H1 (cell line): ENCODE measurements at regions not wholly inside any gene's neighbourhood (a gene's known extent, or its start where the extent isn't known, plus 50 kb on each side); places are given as distances from the start of the nearest gene placed in this dataset.

Experiments used
- CTCF ChIA-PET: fragments of 300-600 bp; sonication (Branson Sonifier 250); formaldehyde crosslinking; loops from one replicate; lab custom pipeline; 2021; ENCODE audit not compliant: partially characterized antibody; lab: Charles Lee
- POLR2A ChIA-PET: fragments of 300-600 bp; sonication (Branson Sonifier 250); formaldehyde crosslinking; loops from one replicate; lab custom pipeline; 2021; ENCODE audit warnings: inconsistent platforms; ENCODE audit not compliant: partially characterized antibody; lab: Charles Lee
- DNase-seq, 2 experiments: peaks; one replicate each; pipeline versions ENCODE4 v3.0.0 to v3.0.0-alpha.2; 2010 to 2022; ENCODE audit warnings: low spot score in 2 of 2, low read depth in 1 of 2, mixed read lengths in 1 of 2
- FAIRE-seq: peaks from 2 replicates; lab custom pipeline; 2011; peaks lifted over from hg19 to GRCh38; lab: Jason Lieb, UNC
- H2AFZ ChIP-seq: 2 replicates; pipeline ENCODE4 v1.8.1; 2012; ENCODE audit warnings: low read length, inconsistent platforms
- H2AK5ac ChIP-seq: 2 replicates; pipeline ENCODE4 v1.6.1; 2013; ENCODE audit warnings: low read depth, low read length
- H2BK120ac ChIP-seq: replicated peaks from 2 replicates; pipeline ENCODE3; 2013; ENCODE audit warnings: low read depth, low read length, inconsistent platforms
- H2BK12ac ChIP-seq: 2 replicates; pipeline ENCODE4 v1.6.1; 2013; ENCODE audit warnings: low read depth, low read length
- H2BK15ac ChIP-seq: 2 replicates; pipeline ENCODE4 v1.6.1; 2013; ENCODE audit warnings: low read length
- H2BK20ac ChIP-seq: 2 replicates; pipeline ENCODE4 v1.6.1; 2013; ENCODE audit warnings: low read length
- H2BK5ac ChIP-seq: 2 replicates; pipeline ENCODE4 v1.6.1; 2013; ENCODE audit warnings: low read depth, low read length
- H3K14ac ChIP-seq: 2 replicates; pipeline ENCODE4 v1.6.1; 2013; ENCODE audit warnings: inconsistent platforms; ENCODE audit not compliant: insufficient read length
- H3K18ac ChIP-seq: 2 replicates; pipeline ENCODE4 v1.6.1; 2013; ENCODE audit warnings: low read length; ENCODE audit errors: extremely low read depth
- H3K23ac ChIP-seq: 2 replicates; pipeline ENCODE4 v1.6.1; 2013; ENCODE audit warnings: inconsistent platforms; ENCODE audit not compliant: insufficient read length
- H3K23me2 ChIP-seq: 2 replicates; pipeline ENCODE4 v1.6.1; 2013; ENCODE audit warnings: low read depth, low read length
- H3K27ac ChIP-seq: 2 replicates; pipeline ENCODE4 v1.6.1; 2011; ENCODE audit warnings: low read depth, low read length, inconsistent platforms
- H3K27me3 ChIP-seq, 4 experiments: replicated peaks in 1 of 4; 1 replicate in 1 of 4; 2 replicates in 3 of 4; pipeline versions ENCODE4 v1.6.1 to v1.8.1; 2011 to 2013; ENCODE audit warnings: low read length in 3 of 4, mild to moderate bottlenecking in 3 of 4, inconsistent platforms in 2 of 4, mixed read lengths in 2 of 4, moderate library complexity in 1 of 4; ENCODE audit not compliant: control insufficient read depth in 3 of 4, insufficient read depth in 3 of 4; ENCODE audit errors: extremely low read depth in 1 of 4
- H3K36me3 ChIP-seq, 4 experiments: 2 replicates each; pipeline versions ENCODE4 v1.6.1 to v1.8.1; 2011 to 2013; ENCODE audit warnings: mild to moderate bottlenecking in 4 of 4, low read length in 3 of 4, moderate library complexity in 2 of 4, control low read depth in 1 of 4, inconsistent platforms in 1 of 4; ENCODE audit not compliant: insufficient read depth in 4 of 4, control insufficient read depth in 2 of 4
- H3K4ac ChIP-seq: replicated peaks from 2 replicates; pipeline ENCODE3; 2013; ENCODE audit warnings: low read length, low read depth, mixed read lengths, inconsistent platforms; ENCODE audit not compliant: insufficient read length
- H3K4me1 ChIP-seq, 4 experiments: replicated peaks in 1 of 4; 1 replicate in 1 of 4; 2 replicates in 3 of 4; pipeline versions ENCODE4 v1.6.1 to v1.8.1; 2011 to 2013; ENCODE audit warnings: low read length in 3 of 4, inconsistent platforms in 2 of 4, mixed read lengths in 1 of 4; ENCODE audit not compliant: insufficient read depth in 4 of 4, control insufficient read depth in 3 of 4
- H3K4me2 ChIP-seq, 2 experiments: 2 replicates each; pipeline versions ENCODE4 v1.6.1 to v1.8.1; 2011 to 2013; ENCODE audit warnings: low read depth in 2 of 2, low read length in 2 of 2, control low read depth in 1 of 2, inconsistent platforms in 1 of 2, mild to moderate bottlenecking in 1 of 2; ENCODE audit not compliant: insufficient read depth in 1 of 2
- H3K4me3 ChIP-seq, 4 experiments: fragments of 200-600, 300-600 bp in 1 of 4; sonication (generic), shearing (Covaris generic), sonication (Bioruptor Twin) in 1 of 4; 2 replicates each; pipeline versions ENCODE4 v1.5.1 to v1.8.1; 2011 to 2016; ENCODE audit warnings: low read length in 4 of 4, low read depth in 3 of 4, control low read depth in 2 of 4, inconsistent platforms in 2 of 4, mild to moderate bottlenecking in 2 of 4, mixed read lengths in 1 of 4, moderate library complexity in 1 of 4; ENCODE audit not compliant: insufficient read depth in 2 of 4; ENCODE audit errors: extremely low read depth in 1 of 4
- H3K56ac ChIP-seq: replicated peaks from 2 replicates; pipeline ENCODE3; 2013; ENCODE audit warnings: low read depth, mild to moderate bottlenecking, mixed read lengths, low read length, inconsistent platforms; ENCODE audit not compliant: insufficient read length
- H3K79me1 ChIP-seq: 2 replicates; pipeline ENCODE4 v1.6.1; 2013; ENCODE audit warnings: low read depth, low read length, control low read depth
- H3K79me2 ChIP-seq, 2 experiments: 2 replicates each; pipeline versions ENCODE4 v1.6.1 to v1.8.1; 2012 to 2013; ENCODE audit warnings: low read length in 2 of 2, mild to moderate bottlenecking in 2 of 2, inconsistent platforms in 1 of 2; ENCODE audit not compliant: insufficient read depth in 2 of 2, control insufficient read depth in 1 of 2
- H3K9ac ChIP-seq, 4 experiments: replicated peaks in 1 of 4; 1 replicate in 1 of 4; 2 replicates in 3 of 4; pipeline versions ENCODE4 v1.6.1 to v1.8.1; 2011 to 2013; ENCODE audit warnings: low read depth in 3 of 4, low read length in 3 of 4, control low read depth in 2 of 4, mild to moderate bottlenecking in 2 of 4, moderate library complexity in 2 of 4, inconsistent platforms in 1 of 4; ENCODE audit errors: extremely low read depth in 1 of 4
- H3K9me3 ChIP-seq, 2 experiments: 2 replicates each; pipeline versions ENCODE4 v1.6.1 to v1.8.1; 2012 to 2013; ENCODE audit warnings: mild to moderate bottlenecking in 2 of 2, moderate library complexity in 2 of 2, control low read depth in 1 of 2, inconsistent platforms in 1 of 2, low read depth in 1 of 2, low read length in 1 of 2, mixed read lengths in 1 of 2; ENCODE audit not compliant: insufficient read depth in 2 of 2
- H4K20me1 ChIP-seq, 2 experiments: replicated peaks in 1 of 2; 2 replicates each; pipeline versions ENCODE3 to v1.8.1; 2011 to 2013; ENCODE audit warnings: inconsistent platforms in 2 of 2, low read length in 2 of 2, mild to moderate bottlenecking in 1 of 2; ENCODE audit not compliant: insufficient read depth in 2 of 2, control insufficient read depth in 1 of 2
- H4K5ac ChIP-seq: 2 replicates; pipeline ENCODE4 v1.6.1; 2013; ENCODE audit warnings: low read length, low read depth, mixed read lengths, inconsistent platforms; ENCODE audit not compliant: insufficient read length
- H4K8ac ChIP-seq: 2 replicates; pipeline ENCODE4 v1.8.0; 2013; ENCODE audit warnings: mild to moderate bottlenecking, moderate library complexity, low read length, inconsistent platforms; ENCODE audit not compliant: insufficient read depth; ENCODE audit errors: extremely low read depth
- H4K91ac ChIP-seq: replicated peaks from 2 replicates; pipeline ENCODE3; 2013; ENCODE audit warnings: low read length, mixed read lengths, inconsistent platforms; ENCODE audit not compliant: insufficient read length
- BRCA1 ChIP-seq: IDR thresholded peaks from 2 replicates; pipeline ENCODE4 v1.6.1; 2012; ENCODE audit warnings: low read depth, low read length, improper control_type of control experiment
- CHD2 ChIP-seq: IDR thresholded peaks from 2 replicates; pipeline ENCODE4 v1.6.1; 2012; ENCODE audit warnings: low read length, improper control_type of control experiment
- SP1 ChIP-seq: IDR thresholded peaks from 2 replicates; pipeline ENCODE4 v1.6.1; 2011; ENCODE audit warnings: low read depth, low read length
- SP2 ChIP-seq: IDR thresholded peaks from 2 replicates; pipeline ENCODE4 v1.6.1; 2012; ENCODE audit warnings: mild to moderate bottlenecking, low read length, inconsistent platforms
- WGBS, 2 experiments: shearing (Covaris generic) in 1 of 2; methylation state at CpG; one replicate each; pipeline versions ENCODE4 v1.1.6 to v1.1.7; 2013 to 2015; ENCODE audit warnings: low lambda C conversion rate in 2 of 2, mixed read lengths in 2 of 2, inconsistent platforms in 1 of 2, low coverage in 1 of 2, missing lambda C conversion rate in 1 of 2; ENCODE audit not compliant: insufficient replicate concordance in 2 of 2, insufficient coverage in 1 of 2, insufficient read length in 1 of 2; ENCODE audit errors: extremely low coverage in 1 of 2, missing lambda C conversion rate in 1 of 2; 5-methylcytosine and 5-hydroxymethylcytosine counted together

DNA sequence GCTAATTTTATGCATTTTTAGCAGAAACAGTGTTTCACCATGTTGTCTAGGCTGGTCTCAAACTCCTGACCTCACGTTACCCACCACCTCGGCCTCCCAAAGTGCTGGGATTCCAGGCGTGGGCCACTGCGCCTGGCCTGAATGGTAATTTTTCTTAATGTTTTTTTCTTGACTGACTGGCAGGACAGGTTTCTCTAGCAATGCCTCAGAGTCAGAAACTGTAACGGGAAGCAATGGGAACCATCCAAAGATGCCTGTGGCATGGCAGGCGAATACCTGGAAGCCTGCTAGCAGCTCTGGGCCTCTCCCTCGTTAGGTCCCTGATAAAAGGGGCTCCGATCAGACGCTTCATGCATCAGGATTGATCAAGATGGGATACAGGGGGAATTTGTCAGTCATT lies 639.2 kb downstream of the NR2F1-AS1 start:
- no peak for DNase-seq
- no peak overlapping the region for H3K18ac ChIP-seq
- H2BK5ac ChIP-seq, result no peak overlapping the region
- no peaks in the 10 kb centered on the region for H3K79me2 ChIP-seq
- H3K9me3 ChIP-seq, result no peaks in the 10 kb centered on the region
- TF ChIP-seq BRCA1 (no peak), SP2 (no peak), SP1 (no peak), CHD2 (no peak)
- TF ChIP-seq, all 59 proteins: peak for 0
- Histone ChIP-seq H3K9ac (no peak overlapping the region), H3K4me2 (no peak overlapping the region), H3K4ac (no peak overlapping the region), H3K56ac (no peak overlapping the region), H2BK12ac (no peak overlapping the region), H3K36me3 (no peaks in the 10 kb centered on the region), H4K91ac (no peak overlapping the region), H3K27ac (no peak overlapping the region), H2AK5ac (no peak overlapping the region), H3K14ac (no peak overlapping the region), H2AFZ (no peak overlapping the region), H2BK20ac (no peak overlapping the region), H3K79me1 (no peaks in the 10 kb centered on the region), H4K20me1 (no peaks in the 10 kb centered on the region), H3K4me3 (no peak overlapping the region), H3K4me1 (no peaks in the 10 kb centered on the region), H3K23me2 (no peaks in the 10 kb centered on the region), H2BK15ac (no peak overlapping the region), H3K23ac (no peak overlapping the region), H4K8ac (no peak overlapping the region), H2BK120ac (no peak overlapping the region), H4K5ac (no peak overlapping the region), H3K27me3 (no peaks in the 10 kb centered on the region)
- WGBS, 2 experiments, result 96% methylated on average over 9 of the region's 9 CpGs; no CpG with 5 or more reads in 1 of the 2 experiments
- CTCF ChIA-PET, result interaction anchor here (1.2 to 1.8 kb wide), 2 partner anchors 33 to 52 kb away, joined by 3 to 4 read pairs; no protein-coding TSS in a partner anchor
- FAIRE-seq, result no peak
- POLR2A ChIA-PET, result no interaction called here
